RPMI8226 (cell line): ENCODE measurements at regions not wholly inside any gene's neighbourhood (a gene's known extent, or its start where the extent isn't known, plus 50 kb on each side); places are given as distances from the start of the nearest gene placed in this dataset.

ENCODE experiments used
- DNase-seq: peaks from one replicate; pipeline ENCODE4 v3.0.0-alpha.2; 2015

GRCh38 chr17:13740686-13741085 is 139.0 kb upstream of the HS3ST3A1 start:
- no peak for DNase-seq

DNA sequence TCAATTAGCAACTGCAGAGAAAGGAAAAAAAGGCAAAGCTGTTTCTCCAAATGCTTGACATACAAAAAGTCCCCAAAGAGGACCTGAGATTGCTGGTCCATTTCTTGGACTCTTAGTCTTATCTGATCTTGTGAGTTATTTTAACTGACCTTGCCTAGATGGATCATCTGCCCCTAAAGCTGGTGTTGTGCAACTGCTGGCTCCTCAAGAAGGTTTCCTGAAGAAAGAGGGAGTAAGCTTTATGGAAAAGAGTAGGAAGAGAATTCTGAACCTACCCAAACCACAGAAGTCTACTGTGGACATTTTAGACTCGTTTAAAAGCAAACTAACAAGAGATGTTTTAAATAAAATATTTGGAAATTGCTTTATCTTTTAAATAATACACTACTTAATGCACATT is 140.0 kb upstream of the HS3ST3A1 start:
- no peak for DNase-seq

GRCh38 chr17:13743906-13744305 is 142.2 kb upstream of the HS3ST3A1 start:
- no peak for DNase-seq

DNA sequence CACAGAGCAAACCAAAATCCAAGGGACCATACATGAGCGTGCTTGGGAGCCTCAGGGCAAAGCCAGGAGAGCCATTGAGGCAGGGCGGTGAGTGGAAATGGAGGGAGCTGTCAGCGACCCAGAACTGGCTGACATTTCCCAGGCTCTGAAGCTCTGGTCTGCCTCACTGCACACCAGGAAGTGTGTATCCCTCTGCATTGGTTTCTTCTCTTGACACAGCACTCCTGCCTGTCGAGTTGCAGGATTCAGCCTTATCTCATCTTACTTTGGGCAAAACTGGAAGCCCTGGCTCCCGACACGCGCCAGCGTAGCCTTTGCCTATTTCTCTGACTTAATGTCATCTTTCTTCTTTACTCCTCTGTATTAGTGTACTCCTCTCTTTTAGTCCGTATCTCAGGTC is 144.7 kb upstream of the HS3ST3A1 start:
- no peak for DNase-seq

DNA sequence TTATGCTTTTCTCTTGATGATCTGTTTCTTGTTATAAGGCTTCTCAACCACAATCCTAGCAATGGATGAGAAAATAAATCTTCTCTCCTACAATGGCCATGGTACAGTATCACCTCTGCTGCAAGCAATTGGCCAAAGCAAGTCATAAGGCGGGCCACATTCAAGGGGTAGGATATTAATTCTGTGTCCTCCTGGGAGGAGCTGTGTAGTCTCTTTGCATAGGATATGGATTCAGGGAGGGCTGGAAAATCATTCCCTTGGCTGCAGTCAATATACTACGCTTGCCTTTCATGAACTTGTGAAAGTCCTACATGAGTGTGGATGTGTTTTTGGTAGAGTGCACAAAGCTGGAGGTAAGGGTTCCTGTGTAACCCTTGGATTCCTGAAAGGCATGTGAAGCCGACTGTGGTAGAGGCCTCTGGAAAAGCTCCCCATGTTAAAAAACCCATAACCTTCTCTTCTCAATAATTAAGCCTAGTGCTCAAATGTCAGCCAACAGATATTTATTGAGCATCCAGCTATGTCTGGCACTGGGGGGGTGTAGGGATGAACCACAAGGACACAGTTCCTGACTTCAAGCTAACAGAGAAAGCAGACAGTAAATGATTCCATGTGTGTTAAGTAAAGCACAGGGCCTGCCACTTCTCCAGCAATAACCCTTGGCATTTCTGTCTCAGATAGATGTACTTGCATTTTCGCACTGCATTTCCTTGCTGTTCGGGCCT is 147.6 kb upstream of the HS3ST3A1 start:
- no peak for DNase-seq

DNA sequence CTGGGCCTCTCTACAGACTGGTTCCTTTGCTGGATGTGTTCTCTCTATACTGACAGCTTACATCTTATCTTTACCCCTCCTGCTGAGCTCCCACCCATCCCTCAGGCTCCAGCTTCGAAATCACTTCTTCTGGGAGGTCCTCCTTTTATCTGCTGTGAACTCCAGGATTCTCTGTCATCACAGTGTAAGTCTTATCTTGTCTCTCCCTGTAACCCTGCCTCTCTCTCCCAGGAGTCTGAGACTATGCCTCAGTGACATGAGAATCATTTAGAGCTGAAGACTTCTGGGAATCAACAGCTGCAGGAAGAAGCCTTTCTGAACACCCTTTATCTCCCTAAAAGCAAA is 148.1 kb upstream of the HS3ST3A1 start:
- no peak for DNase-seq

DNA sequence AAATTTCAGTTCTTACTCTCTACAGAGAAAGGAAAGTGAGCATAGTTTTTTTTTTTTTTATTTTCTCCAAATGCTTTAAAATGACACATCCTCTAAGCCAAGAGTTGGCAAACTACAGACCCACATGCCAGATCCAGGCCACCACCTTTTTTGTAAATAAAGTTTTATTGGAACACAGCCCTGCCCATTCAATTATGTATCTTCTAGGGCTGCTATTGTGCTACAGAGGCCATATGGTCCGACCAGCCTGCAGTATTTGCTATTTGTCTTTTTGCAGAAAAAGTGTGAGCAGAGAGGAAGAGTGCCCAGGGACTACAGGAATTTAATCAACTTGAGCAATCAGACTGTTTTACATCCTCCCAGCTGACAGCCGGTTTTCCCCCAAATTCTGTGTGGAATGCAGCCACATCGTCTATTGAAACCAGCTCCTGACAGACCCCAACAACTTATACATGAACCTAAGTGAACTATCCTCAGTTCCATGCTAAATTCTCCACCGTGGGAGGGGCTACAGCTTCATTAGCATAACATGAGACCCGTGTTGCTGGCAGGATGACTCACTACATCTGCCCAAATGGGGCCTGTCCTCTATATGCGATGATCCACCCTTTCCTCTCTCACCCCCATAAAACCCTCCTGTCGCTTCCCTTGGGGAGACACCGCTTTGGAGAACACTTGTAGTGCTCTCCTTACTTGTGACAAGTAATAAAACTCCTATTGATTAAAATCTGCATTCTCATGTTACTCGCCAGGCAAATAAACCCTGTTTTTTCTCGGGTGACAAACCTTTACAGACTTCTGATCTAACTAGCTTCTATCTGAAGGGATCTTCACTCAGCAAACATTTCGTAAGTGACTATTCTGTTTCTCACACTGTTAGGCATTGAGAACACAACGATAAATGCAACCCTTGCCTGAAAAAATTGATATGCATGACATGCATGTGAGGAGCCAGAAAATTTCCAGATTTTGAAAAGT is 149.4 kb upstream of the HS3ST3A1 start:
- no peak for DNase-seq

- DNase-seq = no peak
Observed at GRCh38 chr17:13753154-13753553, 151.4 kb upstream of the HS3ST3A1 start.

GRCh38 chr17:13753771-13754170 is 152.0 kb upstream of the HS3ST3A1 start:
- DNase-seq = no peak

DNA sequence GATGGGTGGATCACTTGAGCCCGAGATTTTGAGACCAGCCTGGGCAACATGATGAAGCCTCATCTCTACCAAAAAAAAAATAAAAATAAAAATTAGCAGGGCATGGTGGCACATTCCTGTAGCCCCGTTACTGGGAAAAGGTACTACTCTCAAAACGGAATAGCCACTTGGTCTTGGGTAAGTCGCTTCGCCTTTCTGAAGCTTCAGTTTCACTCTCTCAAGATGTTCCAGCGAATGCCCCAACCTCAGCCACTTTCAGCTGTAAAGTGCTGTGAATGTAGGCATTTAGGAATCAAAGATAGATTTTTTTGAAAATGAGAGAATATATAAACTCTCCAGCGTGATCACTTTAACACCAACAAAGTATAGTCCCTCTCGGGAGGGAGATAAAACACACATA is 154.1 kb upstream of the HS3ST3A1 start:
- DNase-seq = no peak

DNA sequence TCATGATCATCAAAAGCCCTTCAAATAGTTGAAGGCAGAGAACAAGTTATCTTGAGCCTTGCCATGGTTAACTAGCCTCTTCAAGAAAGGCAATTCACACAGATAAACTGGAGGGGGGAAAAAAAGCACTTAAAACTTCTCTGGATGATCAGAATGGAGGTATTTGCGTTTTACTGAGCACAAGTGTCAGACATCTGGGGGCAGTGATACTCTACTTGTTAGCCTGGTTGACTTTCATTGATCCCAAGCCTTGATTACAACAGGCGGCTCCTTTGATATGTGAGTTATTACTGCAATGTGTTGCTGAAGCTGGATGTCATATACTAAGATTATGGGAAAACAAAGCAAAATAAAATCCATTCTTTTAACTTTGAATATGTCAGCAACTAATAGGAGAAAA is 155.0 kb upstream of the HS3ST3A1 start:
- DNase-seq = no peak

DNA sequence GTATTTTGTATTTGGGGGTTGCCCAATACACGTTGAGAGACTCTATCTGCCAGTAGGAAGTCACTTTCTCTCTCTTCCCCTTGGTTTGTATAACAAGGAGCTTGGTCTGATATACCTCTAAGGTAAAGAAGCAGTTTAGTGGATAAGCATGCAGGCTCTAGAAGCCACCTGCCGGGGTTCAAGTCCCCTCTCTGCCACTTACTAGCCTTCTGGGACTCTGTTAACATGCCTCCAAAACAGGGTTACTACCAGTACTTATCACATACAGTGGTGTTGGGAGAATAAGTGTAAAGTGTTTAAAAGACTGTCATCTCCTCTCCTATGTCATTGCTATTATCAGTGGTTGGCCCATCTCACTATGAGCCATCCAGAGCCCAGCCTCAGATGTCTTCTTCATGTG is 156.1 kb upstream of the HS3ST3A1 start:
- DNase-seq = no peak

DNA sequence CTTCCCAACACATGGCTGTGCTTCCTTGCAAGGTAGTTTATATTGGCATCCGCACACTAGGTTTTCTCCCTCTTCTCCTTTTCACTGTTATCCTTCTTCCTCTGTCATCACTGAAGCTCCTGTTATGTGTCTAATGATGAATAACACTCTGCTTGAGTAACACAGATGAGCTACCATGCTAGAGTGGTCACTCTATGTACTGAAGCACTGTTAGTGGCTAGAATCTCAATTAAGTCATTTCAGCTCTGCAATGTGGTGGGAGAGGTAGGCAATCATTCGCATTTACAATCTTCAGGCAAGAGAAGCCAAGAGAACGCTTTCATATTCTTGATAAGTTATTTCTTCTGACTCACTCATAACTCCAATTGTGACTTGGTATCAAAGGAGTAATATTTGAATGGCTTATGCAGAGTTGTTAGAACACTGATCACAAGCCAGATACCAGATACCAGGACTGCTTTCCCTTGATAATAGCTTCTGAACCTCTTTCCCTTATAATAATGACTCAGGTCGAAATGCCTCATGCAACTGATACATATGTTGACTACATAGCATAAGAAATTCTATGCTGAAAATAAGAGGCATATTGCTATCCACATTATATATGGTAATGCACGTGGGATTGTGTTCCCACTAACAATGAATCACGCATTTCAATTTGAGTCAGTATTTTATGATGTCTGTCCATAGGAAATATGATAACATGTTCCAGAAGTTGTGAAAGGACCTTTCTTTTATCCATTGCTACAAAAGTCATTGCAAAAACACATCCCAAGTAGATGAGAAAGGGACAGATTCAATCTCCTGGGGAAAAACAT is 158.0 kb upstream of the HS3ST3A1 start:
- no peak for DNase-seq

- DNase-seq = no peak
Observed at GRCh38 chr17:13761038-13761603, 159.4 kb upstream of the HS3ST3A1 start.

GRCh38 chr17:13765701-13766100 is 164.0 kb upstream of the HS3ST3A1 start:
- DNase-seq = no peak

DNA sequence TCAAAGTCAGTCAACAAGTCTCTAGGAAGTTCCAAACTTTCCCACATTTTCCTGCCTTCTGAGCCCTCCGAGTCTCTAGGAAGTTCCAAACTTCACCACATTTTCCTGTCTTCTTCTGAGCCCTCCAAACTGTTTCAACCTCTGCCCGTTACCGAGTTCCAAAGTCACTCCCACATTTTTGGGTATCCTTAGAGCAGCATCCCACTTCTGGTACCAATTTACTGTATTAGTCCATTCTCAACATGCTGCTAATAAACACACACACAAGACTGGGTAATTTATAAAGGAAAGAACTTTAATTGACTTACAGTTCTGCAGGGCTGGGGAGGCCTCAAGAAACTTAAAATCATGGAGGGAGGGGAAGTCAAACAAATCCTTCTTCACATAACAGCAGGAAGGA is 169.0 kb upstream of the HS3ST3A1 start:
- no peak for DNase-seq

DNA sequence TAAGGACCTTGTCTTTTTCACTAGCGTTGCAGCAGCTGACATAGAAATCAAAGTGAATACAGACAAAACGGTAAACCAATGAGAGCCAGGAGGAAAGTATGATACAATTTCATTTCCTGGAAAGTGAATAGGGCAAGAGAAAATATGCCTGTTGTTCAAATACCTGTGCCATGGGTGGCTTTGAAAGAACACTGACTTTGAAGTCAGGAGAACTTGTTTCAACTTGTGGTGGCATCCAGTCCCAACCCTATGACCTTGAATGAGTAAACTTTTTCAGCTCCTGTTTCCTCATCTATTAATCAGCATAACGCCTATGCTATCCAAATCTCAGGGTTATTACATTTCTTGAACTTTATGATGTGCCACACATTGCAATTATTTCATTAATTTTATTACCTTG is 173.7 kb upstream of the HS3ST3A1 start:
- no peak for DNase-seq

GRCh38 chr17:13776027-13776551 is 174.4 kb upstream of the HS3ST3A1 start:
- no peak for DNase-seq

- DNase-seq = no peak
Observed at GRCh38 chr17:13777003-13777402, 175.3 kb upstream of the HS3ST3A1 start.

GRCh38 chr17:13784434-13785095 is 182.8 kb upstream of the HS3ST3A1 start:
- no peak for DNase-seq

- DNase-seq = no peak
Observed at GRCh38 chr17:13785981-13786598, 184.4 kb upstream of the HS3ST3A1 start.

DNA sequence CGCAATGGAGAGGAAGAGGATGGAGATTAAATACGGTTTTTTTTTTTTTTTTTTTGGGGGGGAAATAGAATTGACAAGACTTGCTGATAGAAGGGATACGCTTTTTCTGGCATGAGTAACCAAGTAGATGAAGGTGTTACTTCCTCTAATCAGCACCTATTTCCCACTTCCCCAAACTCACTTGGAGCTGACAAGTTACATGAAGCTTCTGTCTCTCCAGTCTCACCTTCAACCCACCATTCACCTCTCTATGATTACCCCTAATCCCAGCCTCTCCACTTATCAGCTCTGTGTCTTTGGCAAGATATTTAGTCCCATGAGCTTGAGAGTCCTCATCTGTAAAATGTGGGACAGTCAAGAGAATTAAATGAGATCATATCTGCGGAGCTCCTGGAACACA is 185.9 kb upstream of the HS3ST3A1 start:
- DNase-seq = no peak
